NCI-H1105 (cell line): ENCODE measurements at regions not wholly inside any gene's neighbourhood (a gene's known extent, or its start where the extent isn't known, plus 50 kb on each side); places are given as distances from the start of the nearest gene placed in this dataset.
"Not testable (repeated sequence)": the region's sequence is repeated elsewhere in the genome, so short reads cannot be mapped to it uniquely, and the experiment has no call there.

Experiments used
- DNase-seq: peaks from one replicate; lab custom pipeline; 2025; lab: John Stamatoyannopoulos, UW

DNA sequence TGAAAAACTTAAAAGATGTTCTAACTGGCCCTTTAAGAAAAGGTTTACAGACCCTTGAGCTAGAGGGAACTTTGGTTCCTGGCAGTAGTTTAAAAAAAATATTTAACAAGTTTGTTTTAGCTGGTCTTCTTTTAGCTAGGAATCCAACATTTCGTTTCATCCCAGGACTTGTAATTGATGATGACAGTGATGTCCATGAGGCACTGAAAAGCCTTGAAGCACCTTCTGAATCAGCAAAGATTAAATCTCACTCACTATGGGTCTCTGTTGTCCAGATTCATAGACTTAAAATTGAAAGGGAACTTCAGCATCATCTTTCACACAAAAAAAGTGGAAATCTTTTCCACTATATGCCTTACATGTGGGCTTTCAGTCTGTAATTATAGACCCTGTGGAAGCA is 102.9 kb upstream of the ETAA1 start:
- DNase-seq: no peak

DNA sequence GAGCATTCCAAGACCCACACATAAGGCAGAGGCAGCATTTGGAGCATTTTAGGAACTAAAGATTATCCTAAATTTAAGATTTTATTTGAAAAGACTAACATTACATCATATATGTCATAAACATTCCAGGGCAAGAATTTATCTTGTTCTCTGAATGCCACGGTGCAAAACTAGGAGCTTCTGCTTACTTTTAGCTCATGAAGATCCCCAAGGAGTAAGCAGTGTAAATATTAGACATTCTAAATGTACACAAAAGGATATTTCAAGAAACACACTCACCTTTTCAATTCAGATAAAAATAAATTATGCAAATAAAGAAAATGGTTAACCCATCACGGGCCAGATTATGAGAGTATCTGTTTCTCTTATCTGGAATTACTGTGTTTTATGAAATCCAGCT is 101.7 kb upstream of the ETAA1 start:
- no peak for DNase-seq

DNA sequence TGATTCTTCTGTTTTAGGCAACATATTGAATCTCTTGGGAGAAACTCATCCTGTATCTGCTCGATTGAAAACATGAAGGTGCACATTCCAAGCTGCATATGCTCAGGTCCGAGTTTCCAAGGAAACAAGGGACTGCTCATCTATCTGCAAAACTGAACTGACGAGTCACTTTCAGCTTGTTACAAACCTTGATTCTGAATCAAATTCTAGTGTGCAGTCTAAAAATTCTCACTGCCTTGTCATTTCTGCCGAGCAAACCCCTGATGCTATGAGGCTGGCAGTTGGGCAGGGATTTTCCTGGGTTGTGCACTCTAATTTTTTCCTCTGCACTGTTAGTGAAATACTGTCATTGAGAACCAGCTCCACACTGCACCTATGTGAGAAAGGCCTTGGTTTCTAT is 101.3 kb upstream of the ETAA1 start:
- no peak for DNase-seq

DNA sequence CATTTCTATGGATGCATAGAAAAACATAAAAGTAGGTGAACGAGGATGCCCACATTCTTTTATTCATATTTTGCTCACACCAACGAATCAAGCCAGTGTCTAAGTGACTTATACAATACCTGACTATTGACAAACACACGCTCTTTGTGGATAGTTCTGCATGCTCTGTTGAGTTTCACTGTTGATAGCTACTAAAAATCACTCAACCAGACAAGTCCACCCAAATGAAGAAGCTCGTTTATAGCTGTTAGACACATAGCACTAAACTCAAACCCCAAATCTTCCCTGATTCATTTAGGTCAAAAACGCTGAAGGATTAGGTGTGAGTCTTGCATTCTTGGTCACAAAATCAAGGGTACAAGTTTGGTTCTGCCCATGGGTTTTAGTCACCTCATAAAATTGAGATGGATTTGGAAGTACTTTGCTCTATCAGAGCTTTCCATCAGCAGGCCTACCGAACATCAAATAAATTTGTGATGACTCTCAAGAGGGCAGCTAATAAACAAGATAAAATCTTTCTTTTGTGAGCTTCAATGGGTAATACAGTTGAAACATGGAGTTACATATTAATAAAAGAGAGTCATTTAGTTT is 92.7 kb upstream of the ETAA1 start:
- DNase-seq: peak; percentile 5

DNA sequence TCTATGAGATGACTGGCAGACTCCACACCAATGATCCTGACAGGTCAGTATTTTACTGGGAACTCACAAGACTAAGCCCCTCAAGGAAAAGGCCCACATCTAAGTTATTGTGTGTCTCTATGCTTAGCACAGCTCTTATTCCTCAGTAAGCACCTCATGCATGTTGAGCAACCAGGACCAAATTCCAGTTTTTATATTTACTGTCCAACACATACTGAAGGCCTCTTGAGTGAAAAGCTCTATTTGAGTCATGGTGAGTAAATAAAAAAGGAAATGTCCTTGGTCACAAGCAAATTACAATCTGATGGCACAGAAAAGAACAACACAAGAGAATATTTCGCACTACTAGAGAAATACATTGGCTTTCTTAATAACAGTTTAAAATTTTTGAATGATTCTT is 87.9 kb upstream of the ETAA1 start:
- DNase-seq: no peak

DNA sequence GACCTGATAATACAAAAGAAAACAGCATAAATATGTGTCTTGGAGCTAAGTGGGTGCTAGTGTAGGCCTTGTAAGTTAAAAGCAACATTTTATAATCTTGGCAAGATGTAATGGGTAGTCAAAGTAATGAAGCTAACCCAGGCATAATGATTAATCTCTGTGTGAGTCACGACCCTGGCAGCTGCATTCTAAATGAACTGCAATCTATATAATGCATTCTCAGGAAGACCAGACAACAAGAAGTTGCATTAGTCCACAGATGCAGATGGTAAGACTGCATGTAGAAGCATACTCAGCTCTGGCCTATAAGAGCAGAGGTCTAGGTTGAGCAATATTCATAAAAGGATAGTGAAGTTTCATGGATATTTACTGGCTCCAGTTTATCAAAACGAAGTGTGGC is 85.6 kb upstream of the ETAA1 start:
- no peak for DNase-seq

DNA sequence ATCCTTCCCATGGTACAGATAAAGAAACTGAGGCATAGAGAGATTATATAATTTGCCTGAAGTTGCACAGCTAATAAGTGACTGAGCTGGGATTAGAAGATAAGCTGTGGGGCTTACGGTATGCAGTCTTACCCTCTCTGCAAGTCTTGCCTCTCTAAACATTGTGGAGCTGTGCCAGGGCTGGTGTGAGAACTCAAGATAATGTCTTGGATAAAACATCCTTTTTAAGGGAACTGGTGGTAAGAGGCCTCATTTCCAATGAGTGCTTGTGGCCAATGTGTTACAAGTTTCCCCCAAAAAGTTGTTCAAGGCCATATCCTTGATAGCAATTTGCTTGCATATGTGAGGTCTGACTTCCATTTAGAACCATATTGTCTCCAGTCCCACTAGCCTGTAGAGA is 84.3 kb upstream of the ETAA1 start:
- DNase-seq: no peak

DNA sequence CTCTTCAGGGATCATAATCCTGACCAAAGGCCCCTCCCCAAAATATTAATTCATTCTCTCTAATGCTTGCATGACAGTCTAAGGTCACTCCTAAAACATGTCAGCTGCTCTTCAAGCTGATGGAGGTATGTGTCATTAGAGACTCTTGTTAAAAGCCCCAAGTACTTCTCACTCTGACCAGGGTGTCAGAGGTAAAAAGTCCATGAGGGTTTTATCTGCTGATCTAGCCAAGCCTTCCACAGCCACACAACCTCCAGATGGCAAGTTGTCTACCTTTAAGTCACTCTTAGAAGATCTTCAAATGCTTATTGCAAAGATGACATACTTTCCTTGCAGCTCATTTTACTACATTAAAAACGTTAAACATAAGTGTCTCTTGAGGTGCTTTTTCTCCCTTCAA is 83.6 kb upstream of the ETAA1 start:
- DNase-seq: no peak

DNA sequence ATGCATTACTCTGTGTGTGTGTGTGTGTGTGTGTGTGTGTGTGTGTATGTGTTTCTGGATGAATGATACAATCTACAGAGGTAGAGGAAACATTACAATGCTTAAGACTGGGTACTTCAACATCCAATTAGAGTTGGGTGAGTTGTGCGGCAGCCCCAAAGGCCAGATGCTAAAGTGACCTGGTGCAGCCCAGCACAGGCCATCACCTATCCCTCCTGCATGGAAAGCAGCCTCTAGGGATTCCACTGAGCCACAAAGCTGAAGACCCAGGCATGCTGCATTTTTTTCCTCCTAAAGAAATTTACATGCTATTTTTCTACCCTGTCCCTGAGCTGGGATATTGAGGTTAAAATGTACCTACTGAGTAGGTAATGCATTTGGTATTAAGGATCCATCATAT is 79.1 kb upstream of the ETAA1 start:
- DNase-seq: no peak

DNA sequence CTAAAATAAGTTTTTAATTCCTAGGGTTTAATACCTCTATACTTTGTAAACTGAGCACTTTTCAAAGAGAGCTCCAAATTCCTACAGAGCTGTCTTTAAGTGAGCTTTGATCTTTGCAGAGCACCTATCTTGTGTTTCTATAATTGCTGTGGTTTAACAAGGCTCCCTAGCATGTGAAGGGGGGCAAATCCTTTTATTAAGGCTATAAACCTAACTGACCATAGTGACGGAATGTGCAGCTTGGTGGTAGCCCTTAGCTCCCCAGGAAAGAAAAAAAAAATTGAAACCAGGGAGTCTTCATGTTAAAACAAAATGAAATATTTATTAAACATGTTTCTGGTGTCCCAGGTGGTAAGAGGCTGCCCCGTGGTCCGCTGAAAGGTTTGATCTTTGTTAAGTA is 78.6 kb upstream of the ETAA1 start:
- no peak for DNase-seq

DNA sequence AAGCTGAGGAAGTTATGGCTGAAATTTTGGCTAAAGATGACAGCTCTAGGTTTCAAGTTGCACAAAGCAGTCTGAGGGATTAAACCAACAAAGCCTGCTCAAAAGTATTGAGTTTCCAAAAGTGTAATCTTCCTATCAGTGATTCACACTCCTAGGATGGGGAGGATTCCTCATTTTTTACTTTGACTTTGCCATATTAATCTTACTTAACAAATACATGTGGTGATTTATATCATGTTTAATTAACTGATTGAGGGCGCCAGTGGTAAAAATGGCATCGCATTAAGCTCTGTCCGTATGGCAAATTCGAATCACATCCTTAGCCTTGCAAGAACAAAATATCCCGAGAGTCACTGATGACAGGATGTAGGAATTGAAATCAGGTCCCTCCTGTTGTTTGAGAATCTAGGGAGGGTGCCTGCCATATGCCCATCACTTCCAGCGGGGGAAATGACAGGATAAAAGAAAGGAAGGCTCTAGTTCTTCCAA is 78.1 kb upstream of the ETAA1 start:
- DNase-seq: no peak

DNA sequence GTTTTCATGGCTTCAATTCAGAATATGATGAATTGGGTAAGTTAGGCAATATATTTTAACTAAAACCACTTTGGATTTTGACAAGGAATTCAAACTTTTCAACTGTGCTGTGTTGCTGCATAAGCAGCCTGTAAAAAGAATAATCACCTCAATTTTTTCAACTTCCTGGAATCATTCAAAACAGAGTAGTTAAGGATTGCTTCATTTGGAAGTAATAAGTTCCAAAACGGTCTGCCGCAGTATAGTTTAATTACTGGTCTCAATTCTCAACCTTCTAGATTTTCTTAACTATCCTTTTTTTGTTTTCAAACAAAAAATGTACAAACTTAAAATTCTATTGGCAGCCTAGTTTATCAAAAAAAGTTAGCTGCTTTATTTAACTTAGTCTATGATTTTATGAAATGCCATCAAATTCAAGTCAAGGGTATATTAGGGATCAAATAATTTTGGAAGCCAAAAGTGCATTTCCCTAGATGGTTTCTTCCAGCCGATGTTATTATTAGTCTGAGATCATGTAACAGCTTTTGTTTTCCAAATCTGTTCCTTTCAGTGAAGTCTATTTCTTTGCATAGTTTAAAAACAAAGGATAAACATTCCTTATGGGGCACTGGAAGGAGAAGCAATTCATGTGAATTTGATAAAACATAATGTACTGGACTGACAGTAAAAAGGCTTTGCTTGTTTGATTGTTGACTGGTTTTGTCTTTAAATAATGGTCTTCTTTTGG is 76.1 kb upstream of the ETAA1 start:
- DNase-seq: no peak

DNA sequence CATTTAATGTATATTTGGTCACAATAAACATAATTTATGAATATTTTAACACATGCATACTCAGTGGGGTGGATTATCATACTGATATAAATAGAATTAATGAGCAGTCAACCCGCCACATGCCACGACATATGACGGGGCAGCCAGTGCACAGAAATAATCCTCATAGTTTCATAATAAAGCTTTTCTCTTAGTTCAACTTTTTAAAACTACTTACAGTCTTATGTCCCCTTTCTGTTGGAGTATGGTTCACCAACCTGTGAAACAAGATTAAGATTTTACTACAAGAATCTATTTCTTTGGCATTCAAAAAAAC is 75.6 kb upstream of the ETAA1 start:
- no peak for DNase-seq

DNA sequence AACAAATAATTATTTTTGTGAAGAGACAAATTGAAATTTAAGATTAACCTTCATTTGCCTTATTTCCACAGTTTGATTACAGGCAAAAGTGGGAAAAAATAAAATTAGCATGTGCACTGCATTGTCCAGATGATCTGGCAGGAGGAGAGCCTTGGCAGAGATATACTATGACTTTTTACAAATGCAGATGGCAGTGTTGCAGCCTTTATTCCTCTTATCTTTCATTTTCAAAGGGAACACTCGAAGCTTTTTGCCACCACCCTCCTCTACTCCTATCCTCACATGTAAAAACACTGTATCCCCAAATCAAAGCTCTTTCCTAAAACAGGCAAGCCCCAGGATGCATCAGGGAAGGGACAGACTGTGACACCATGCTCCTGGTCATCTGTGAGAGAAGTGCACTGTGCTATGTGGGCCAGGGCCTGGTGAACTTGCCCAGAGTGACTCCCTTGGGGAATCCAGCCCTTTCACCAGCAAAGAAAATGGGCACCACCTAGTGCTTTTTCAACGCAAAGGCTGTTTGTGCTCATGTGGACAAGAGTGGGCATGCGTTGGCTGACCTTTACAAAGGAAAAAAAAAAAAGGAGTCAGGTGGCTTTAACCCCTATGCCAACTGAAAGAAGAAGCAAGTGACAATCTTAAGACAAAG is 74.7 kb upstream of the ETAA1 start:
- peak; percentile 47 for DNase-seq

DNA sequence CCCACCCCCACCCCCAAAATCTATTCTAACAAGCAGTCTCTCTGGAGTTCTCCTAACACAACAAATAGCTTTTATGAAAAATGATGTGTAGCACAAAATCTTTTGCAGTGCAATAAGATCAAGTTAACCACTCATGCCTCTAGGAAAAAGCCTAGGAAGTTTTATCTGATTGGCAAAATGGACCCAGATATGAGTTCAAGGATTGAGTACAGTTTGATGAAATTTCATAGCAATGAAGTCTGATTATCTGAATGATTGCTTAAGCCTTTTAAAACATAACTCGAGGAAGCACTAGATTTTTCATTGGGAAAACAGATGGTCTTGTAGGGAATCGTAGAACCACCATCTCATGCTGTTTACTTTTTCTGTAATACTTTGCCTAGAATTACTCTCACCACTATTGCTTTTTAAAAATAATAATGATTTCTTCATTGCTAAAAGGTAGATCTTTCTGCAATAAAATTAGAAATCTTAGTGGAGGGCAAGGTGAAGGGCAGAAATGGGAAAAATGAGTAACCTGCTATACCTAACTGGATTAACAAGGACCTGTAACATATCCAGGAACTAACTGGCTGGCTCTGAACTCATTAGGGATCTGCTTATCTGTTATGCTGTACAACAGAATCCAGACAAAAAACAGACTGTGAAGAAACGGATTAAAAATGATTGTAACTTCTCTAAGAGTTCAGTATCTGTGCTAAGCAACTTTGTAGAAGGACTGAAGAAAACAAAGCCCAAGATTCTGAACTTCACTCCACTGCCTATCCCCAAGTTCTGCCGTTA is 73.7 kb upstream of the ETAA1 start:
- no peak for DNase-seq

DNA sequence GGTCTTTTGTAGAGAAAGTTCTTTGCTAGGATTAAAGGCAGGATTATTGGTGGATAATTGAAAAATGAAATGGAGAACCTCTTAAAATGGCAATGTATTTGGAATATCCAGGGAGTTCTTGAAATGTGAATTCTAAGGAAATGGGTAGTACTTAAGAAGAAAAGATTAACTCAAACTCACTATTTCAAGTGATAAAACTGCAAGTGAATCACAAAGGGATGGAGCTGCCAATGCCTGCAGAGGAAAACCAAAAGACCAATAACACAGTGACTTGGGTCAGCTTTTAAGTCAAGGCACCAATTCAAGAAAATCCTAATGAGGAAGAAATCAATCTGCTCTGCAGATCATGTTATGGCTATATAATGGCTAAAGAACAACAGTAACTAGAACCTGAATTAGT is 67.6 kb upstream of the ETAA1 start:
- DNase-seq: no peak

DNA sequence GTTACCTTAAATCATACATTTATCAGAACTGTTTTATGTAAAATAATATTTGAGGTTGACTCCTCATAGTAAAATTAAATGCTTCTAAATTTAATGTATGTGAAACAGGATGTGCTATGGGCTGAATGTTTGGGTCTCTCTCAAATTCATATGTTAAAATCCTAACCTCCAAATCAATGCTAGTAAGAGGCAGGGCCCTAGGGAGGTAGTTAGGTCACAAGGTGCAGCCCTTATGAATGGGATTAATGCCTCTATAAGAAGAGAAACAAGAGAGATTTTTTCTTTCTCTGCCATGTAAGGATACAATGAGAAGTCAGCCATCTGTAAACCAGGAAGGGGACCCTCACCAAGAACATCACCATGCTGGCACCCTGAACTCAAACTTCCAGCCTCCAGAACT is 67.2 kb upstream of the ETAA1 start:
- DNase-seq: no peak

DNA sequence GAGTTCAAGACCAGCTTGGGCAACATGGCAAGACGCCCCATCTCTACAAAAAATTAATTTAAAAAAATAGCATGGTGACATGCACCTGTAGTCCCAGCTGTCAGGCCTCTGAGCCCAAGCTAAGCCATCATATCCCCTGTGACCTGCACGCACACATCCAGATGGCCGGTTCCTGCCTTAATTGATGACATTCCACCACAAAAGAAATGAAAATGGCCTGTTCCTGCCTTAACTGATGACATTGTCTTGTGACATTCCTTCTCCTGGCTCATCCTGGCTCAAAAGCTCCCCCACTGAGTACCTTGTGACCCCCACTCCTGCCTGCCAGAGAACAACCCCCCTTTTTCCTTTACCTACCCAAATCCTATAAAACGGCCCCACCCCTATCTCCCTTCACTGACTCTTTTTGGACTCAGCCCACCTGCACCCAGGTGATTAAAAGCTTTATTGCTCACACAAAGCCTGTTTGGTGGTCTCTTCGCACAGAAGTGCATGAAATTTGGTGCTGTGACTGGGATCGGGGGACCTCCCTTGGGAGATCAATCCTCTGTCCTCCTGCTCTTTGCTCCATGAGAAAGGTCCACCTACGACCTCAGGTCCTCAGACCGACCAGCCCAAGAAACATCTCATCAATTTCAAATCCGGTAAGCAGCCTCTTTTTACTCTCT is 65.6 kb upstream of the ETAA1 start:
- not testable (repeated sequence) for DNase-seq

DNA sequence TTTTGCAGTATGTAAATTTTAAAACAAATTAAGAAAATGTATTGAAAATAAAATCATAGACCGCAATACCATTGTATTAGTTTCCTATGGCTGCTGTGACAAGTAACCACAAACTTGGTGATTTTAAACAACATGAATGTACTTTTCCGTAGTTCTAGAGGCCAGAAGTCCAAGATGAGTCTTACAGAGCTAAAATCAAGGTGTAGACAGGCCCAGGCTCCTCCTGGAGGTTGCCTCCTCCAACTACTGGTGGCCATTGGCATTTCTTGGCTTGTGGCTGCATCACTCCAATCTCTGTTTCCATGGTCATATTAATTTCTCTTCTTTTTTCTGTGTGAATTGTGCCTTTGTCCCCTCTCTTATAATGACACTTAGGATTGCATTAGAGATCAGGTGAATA is 59.2 kb upstream of the ETAA1 start:
- DNase-seq: no peak

DNA sequence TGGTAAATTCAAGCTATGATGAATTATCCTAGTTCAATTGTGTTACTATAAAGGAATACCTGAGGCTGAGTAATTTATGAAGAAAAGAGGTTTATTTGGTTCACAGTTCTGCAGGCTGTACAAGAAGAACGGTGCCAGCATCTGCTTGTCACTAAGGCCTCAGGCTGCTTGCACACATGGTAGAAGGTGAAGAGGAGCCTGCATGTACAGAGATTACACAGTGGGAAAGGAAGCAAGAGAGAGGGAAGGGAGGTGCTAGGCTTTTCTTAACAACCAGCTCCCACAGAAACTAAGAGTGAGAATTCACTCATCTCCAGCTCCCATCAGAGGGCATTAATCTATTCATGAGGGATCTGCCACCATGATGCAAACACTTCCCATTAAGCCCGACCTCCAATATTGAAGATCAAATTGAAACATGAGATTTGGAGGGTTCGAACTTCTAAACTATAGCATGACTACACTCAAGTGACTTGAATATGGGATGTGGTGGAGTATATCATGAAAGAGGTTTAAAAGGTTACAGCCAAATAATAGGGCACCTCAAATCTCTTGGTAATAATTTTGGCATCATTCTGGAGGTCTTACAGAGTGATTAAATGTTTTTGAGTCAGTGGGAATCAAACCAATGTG is 58.4 kb upstream of the ETAA1 start:
- no peak for DNase-seq

DNA sequence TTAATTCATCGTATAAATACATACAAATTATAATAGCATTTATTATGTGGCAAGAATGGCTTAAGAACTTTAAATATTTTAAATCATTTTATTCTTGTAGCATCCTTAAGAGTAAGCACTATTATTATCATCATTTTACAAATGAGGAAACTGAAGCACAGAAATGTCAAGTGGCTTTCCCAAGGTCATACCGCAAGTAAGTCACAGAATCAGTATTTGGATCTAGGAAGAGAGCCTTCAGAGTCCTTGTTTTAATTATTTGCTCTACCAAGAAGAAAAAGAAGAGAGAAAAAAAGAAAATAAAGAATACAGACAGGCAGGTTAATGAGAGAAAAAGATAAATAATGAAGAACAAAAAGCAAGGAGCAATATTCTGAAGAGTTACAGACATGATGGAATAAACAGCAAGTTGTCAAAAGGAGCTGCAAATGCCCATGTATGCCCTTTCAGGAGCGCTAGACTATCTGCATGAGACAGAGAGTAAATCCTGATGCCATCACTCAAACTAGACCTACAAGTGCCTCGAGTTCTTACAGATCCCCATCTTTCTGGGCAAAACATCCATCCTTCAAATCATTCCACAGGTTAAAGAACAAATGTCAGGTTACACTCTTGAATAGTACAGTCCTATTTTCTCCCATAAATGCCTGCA is 57.8 kb upstream of the ETAA1 start:
- no peak for DNase-seq
